ENCODE measurements at regions not wholly inside any gene's neighbourhood (a gene's known extent, or its start where the extent isn't known, plus 50 kb on each side); places are given as distances from the start of the nearest gene placed in this dataset.

GRCh38 chr13:80093888-80094287, 247.0 kb downstream of the SPRY2 start:
- H4K20me1 ChIP-seq (ENCODE audit: control insufficient read depth, insufficient read depth, insufficient read length) = no peaks in the 10 kb centered on the region
- no peak overlapping the region for H2BK12ac ChIP-seq (ENCODE audit: insufficient read length, low read depth, low read length)
- H3K18ac ChIP-seq (ENCODE audit: insufficient read length, low read depth, low read length) = no peak overlapping the region
- no peak overlapping the region for H2BK5ac ChIP-seq (ENCODE audit: insufficient read length, low read length)
- Mint-ChIP-seq H3K36me3 (ENCODE audit: insufficient read depth in 1 of 3, low read depth in 3 of 3) (no peaks in the 10 kb centered on the region), H3K27ac (no peak overlapping the region), H3K4me3 (no peak overlapping the region), H3K4me1 (peaks cover 9% of the 10 kb centered on the region in 2 experiments), H3K9me3 (peaks cover 0 to 2% of the 10 kb centered on the region in 2 experiments; a peak in 1 of 5 replicates), H3K27me3 (ENCODE audit: low read depth) (0 out of 2 replicates have a peak, but pooled peaks cover 1% of the 10 kb centered on the region)
- H2BK15ac ChIP-seq (ENCODE audit: low read depth, low read length) = no peak overlapping the region
- H2AFZ ChIP-seq (ENCODE audit: low read length) = no peak overlapping the region
- no peak overlapping the region for H4K5ac ChIP-seq (ENCODE audit: insufficient read length, low read depth, low read length)
- H3K27me3 ChIP-seq (ENCODE audit: insufficient read depth, low read length) = no peaks in the 10 kb centered on the region
- no peaks in the 10 kb centered on the region for H3K79me1 ChIP-seq (ENCODE audit: insufficient read depth, low read depth, low read length, poor library complexity, severe bottlenecking)
- no peaks in the 10 kb centered on the region for H3K23me2 ChIP-seq (ENCODE audit: insufficient read length, low read depth, low read length, poor library complexity, severe bottlenecking)
- no peak overlapping the region for H3K4ac ChIP-seq (ENCODE audit: low read depth, low read length)
- no peak overlapping the region for H3K27ac ChIP-seq (ENCODE audit: insufficient read length, low read depth, low read length)
- no peak overlapping the region for H3K14ac ChIP-seq (ENCODE audit: insufficient read depth, low read length)
- no peaks in the 10 kb centered on the region for H3K79me2 ChIP-seq (ENCODE audit: insufficient read depth, low read length)
- no peak overlapping the region for H4K91ac ChIP-seq (ENCODE audit: insufficient read length, low read depth, low read length)
- H3K9me3 ChIP-seq (ENCODE audit: control insufficient read depth, low read depth, low read length) = no peaks in the 10 kb centered on the region
- no peak overlapping the region for H4K8ac ChIP-seq (replicated peaks; ENCODE audit: insufficient read length, low read depth, low read length)
- H3K23ac ChIP-seq (ENCODE audit: insufficient read length, low read depth, low read length) = no peak overlapping the region
- H2BK120ac ChIP-seq (ENCODE audit: low read depth, low read length, poor library complexity, severe bottlenecking) = no peak overlapping the region
- no peaks in the 10 kb centered on the region; the same call in 1 of the 2 replicates for H3K4me1 ChIP-seq (ENCODE audit: insufficient read depth, low read length)
- H3K4me2 ChIP-seq (ENCODE audit: insufficient read depth, insufficient read length, low read length) = no peak overlapping the region
- DNase-seq = no peak
- no peak overlapping the region for H2AK5ac ChIP-seq (ENCODE audit: insufficient read length, low read length)
- no peak overlapping the region for H2BK20ac ChIP-seq (ENCODE audit: low read depth, low read length, poor library complexity, severe bottlenecking)
- TF ChIP-seq, protein P1, sequence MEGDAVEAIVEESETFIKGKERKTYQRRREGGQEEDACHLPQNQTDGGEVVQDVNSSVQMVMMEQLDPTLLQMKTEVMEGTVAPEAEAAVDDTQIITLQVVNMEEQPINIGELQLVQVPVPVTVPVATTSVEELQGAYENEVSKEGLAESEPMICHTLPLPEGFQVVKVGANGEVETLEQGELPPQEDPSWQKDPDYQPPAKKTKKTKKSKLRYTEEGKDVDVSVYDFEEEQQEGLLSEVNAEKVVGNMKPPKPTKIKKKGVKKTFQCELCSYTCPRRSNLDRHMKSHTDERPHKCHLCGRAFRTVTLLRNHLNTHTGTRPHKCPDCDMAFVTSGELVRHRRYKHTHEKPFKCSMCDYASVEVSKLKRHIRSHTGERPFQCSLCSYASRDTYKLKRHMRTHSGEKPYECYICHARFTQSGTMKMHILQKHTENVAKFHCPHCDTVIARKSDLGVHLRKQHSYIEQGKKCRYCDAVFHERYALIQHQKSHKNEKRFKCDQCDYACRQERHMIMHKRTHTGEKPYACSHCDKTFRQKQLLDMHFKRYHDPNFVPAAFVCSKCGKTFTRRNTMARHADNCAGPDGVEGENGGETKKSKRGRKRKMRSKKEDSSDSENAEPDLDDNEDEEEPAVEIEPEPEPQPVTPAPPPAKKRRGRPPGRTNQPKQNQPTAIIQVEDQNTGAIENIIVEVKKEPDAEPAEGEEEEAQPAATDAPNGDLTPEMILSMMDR (conservative IDR thresholded peaks at IDR 0.05) = no peak
- H3T11ph ChIP-seq (ENCODE audit: low read length) = no peak overlapping the region
- no peak overlapping the region for H3K9ac ChIP-seq (ENCODE audit: extremely low read depth, insufficient read length, low read length)
- WGBS (ENCODE audit: extremely low coverage, insufficient read length, low lambda C conversion rate) = no CpG with 5 or more reads among the region's 10 CpGs
- no peak overlapping the region for H3K56ac ChIP-seq (ENCODE audit: insufficient read length, low read depth, low read length)
